H1 (cell line): ENCODE measurements at regions not wholly inside any gene's neighbourhood (a gene's known extent, or its start where the extent isn't known, plus 50 kb on each side); places are given as distances from the start of the nearest gene placed in this dataset.

Experiments used
- EP300 ChIP-seq, 2 experiments: IDR thresholded peaks; 1 replicate in 1 of 2; 2 replicates in 1 of 2; pipeline ENCODE4 v1.6.1; 2011 to 2012; ENCODE audit warnings: low read depth in 2 of 2, low read length in 2 of 2, mild to moderate bottlenecking in 2 of 2, borderline replicate concordance in 1 of 2, inconsistent platforms in 1 of 2, moderate library complexity in 1 of 2
- RAD21 ChIP-seq, 2 experiments: IDR thresholded peaks in 1 of 2; conservative IDR thresholded peaks in 1 of 2; 2 replicates each; pipeline ENCODE4 v1.6.1; 2011; ENCODE audit warnings: low read depth in 2 of 2, low read length in 2 of 2, improper control_type of control experiment in 1 of 2, inconsistent platforms in 1 of 2, mild to moderate bottlenecking in 1 of 2, moderate library complexity in 1 of 2
- YY1 ChIP-seq: IDR thresholded peaks from 2 replicates; pipeline ENCODE4 v1.6.1; 2011; ENCODE audit warnings: low read depth, mild to moderate bottlenecking, low read length

DNA sequence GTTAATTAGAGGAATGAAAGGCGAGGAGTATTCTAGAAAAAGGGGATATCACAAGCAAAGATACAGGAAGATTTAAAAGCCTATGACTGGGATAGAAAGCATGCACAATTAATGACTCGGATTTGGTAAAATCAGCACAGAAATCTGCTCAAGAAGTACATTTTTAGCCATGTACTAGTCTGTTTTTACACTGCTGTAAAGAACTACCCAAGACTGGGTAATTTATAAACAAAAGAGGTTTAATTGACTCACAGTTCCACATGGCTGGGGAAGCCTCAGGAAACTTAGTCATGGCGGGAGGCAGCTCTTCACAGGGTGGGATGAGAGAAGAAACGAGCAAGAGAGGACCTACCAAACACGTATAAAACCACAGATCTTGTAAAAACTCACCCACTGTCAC, 716.3 kb upstream of the MDGA2 start (continued):
- TF ChIP-seq RAD21 (IDR thresholded peaks at IDR 0.05 in 1 of 2, conservative IDR thresholded peaks at IDR 0.05 in 1 of 2; ENCODE audit: low read depth in 2 of 2, low read length in 2 of 2) (no peak), YY1 (no peak), EP300 (IDR thresholded peaks at IDR 0.05; ENCODE audit: borderline replicate concordance in 1 of 2, low read depth in 2 of 2, low read length in 2 of 2) (no peak)
